GM21576 (cell line): ENCODE measurements at regions not wholly inside any gene's neighbourhood (a gene's known extent, or its start where the extent isn't known, plus 50 kb on each side); places are given as distances from the start of the nearest gene placed in this dataset.
"Not testable (repeated sequence)": the region's sequence is repeated elsewhere in the genome, so short reads cannot be mapped to it uniquely, and the experiment has no call there.

Source experiments
- ATAC-seq: cut with Tn5 transposase; IDR thresholded peaks from one replicate; pipeline ENCODE4 v1.9.1; 2021; ENCODE audit warnings: mild to moderate bottlenecking, moderate library complexity; ENCODE audit not compliant: unreplicated experiment

DNA sequence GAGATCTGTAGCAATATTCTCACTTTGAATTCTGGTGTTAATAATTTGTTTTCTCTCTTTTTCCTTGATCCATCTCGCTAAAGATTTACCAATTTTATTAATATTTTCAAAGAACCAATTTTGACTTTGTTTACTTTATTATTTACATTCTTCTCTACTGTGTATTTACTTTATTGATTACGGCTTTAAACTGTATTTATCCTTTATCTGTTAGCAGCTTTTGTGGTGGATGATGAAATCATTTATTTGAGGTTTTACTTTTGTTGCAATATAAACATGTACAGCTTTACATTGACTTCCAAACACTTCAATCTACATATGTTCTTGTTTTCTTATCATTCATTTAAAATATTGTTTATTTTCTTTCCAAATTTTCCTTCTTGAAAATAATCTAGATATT lies 719.9 kb downstream of the ADCYAP1 start:
- no peak for ATAC-seq

GRCh38 chr18:1627494-1627893 lies 722.8 kb downstream of the ADCYAP1 start:
- ATAC-seq = no peak

- ATAC-seq = no peak
These were observed 744.0 kb downstream of the ADCYAP1 start for GRCh38 chr18:1648712-1649111.

- ATAC-seq = no peak
These were observed 747.3 kb downstream of the ADCYAP1 start for GRCh38 chr18:1652018-1652417.

DNA sequence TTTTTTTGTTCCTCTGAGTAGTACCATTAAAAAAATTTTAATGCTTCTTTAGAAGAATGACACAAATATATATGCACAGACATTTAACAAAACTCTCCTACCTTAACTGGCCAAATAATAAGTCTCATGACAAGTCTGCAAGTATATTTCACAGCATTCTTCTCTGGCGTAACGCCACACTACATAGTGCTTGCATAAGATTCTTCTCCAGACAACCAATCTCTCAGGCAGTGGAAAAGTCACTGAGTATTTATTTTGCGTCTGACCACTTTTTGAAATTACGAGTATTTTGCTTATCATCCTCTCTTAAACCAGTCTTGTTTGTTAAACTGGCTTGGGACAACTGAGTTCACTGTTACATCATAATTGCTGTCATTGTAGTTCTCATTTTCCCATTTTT lies 749.2 kb downstream of the ADCYAP1 start:
- ATAC-seq = no peak

- no peak for ATAC-seq
These were observed 753.2 kb downstream of the ADCYAP1 start for GRCh38 chr18:1657876-1658275.

DNA sequence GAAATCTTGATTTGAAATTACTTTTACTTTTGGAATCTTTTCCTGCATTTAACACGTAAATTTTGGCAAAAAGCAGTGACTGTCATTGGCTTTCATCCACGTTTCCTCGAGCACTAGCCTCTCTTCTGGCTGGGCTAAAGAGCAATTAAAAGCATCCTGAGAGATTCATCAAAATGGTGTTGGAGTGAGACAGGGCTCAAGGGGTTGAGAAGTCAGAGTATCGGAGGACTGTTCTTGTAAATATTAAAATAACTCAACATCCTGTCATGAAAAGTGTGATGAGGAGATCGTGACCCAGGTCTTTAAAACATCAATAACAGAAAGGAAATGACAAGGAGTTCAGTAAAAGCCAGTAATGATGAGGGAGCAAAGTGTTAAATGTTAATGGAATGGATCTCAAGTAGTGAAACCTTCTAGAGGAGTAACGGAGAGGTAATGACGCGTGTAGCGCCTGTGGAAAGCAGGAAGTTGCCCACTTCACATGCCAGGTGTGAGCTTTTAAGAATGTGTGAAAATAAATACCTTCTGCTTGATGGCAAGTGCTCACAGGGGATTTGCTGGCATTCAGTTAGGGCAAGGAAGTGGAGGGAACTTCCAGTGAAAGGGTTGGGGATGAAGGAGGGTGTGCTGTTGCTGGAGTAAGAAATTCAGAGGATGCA lies 754.4 kb downstream of the ADCYAP1 start:
- no peak for ATAC-seq

GRCh38 chr18:1663879-1664705 lies 759.4 kb downstream of the ADCYAP1 start:
- ATAC-seq = peak; percentile 64

- ATAC-seq = no peak
These were observed 760.4 kb downstream of the ADCYAP1 start for GRCh38 chr18:1665079-1665478.

DNA sequence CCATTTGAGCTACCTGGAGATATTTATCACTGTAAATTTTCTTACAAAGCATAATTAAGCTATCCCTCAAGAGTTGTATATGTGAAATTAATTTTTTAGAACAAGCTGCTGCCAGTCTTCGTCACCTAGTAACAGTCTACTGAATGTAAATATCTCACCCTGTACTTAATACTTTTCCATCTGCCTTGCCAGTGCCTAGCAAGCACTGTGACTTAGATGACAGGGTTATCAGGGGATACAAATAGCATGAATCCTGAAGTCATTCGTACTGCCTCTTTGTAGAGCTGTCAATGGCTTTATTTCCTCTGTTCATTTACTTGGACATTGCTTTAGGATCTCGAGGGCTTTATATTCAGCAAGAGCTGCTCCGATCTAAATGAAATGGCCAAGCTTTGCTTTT lies 763.6 kb downstream of the ADCYAP1 start:
- no peak for ATAC-seq

DNA sequence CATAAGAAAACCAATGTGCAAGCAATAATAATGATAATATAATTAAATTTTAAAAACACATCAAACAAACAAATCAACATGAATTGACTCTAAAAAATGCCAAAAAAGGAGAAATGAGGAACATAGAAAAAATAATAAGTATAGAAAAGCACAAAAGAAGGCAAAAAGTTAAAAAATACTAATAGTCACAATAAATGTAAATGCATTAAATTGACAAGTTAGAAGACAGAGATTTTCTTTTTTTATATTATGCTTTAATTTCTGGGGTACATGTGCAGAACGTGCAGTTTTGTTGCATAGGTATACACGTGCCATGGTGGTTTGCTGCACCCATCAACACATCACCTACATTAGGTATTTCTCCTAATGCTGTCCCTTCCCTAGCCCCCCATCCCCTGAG lies 767.0 kb downstream of the ADCYAP1 start:
- ATAC-seq = not testable (repeated sequence)

DNA sequence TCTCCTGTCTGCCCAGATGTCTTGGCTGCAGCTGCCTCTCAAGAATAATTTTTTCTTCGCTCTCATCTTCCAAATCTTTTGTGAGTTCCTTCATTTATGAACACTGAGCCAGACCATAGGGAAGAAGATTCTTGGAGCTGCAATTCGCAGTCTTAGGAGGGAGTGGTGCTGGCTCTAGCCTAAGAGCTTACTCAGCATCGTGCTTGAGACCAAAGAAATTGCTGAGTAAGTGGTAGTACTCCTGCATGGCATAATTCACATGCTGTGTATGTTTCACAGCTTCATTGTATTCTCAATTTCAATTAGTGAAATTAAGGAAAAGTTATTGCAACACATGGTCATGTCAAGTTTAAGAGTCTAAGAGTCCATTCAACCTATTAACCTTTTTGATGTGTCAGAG lies 771.7 kb downstream of the ADCYAP1 start:
- no peak for ATAC-seq

GRCh38 chr18:1680108-1680507 lies 775.4 kb downstream of the ADCYAP1 start:
- no peak for ATAC-seq

- no peak for ATAC-seq
These were observed 787.2 kb downstream of the ADCYAP1 start for GRCh38 chr18:1691863-1692262.

DNA sequence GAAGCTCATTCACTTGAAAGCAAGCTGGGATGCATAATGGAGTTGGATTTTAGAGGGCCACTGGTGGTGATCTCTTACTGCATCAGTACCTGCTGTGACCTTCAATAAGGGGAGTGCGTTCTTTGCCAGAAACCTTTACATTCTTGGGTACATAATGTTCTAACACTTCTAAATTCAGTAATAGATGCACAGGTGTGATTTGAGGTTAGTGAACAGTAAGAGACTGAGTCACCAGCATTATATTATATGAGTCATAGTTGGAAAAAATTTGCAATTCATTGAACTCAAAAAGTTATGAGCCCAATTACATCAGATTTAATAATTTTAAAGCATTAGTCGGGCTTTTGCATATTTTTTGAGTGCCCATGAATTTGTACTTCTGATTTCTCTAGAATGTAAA lies 803.3 kb downstream of the ADCYAP1 start:
- no peak for ATAC-seq

DNA sequence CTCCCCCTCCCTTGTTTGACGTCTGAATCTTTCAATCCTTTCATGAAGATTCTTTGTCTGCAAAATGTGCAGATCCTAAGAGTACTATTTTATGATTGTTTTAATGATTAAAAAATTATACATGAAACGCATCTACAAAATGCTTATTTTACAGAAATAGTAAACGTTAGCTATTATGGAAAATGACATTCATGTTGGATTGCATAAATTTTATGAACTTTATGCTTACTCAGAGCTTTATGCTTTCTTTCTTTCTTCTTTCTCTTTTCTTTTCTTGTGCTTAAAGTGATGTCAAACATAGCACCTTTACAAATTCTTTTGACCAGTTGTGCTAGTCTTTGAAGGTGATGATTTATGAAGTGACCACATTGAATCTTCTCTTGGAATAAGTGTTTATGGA lies 805.4 kb downstream of the ADCYAP1 start:
- ATAC-seq = no peak

- ATAC-seq = no peak
These were observed 827.5 kb downstream of the ADCYAP1 start for GRCh38 chr18:1732143-1732542.

GRCh38 chr18:1746131-1746530 lies 825.2 kb downstream of the METTL4 start:
- no peak for ATAC-seq

DNA sequence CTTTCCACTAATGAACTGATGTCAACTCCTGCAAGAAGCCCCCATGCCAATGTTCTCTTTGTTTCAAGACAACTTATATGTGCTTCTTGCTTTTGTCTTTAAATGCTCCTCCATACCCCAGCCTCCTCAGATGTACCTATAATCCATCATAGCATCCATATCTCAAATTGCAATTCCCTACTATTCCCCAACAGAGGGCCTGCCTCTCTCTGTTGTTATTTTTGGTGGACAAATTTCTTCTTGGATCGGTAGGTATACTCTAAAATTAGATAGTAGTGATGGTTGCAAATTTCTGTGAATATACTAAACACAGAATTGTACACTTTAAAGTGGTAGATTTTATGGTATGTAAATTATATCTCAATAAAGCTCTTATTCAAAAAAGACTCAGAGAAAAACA lies 820.1 kb downstream of the METTL4 start:
- ATAC-seq = no peak

GRCh38 chr18:1760901-1761300 lies 810.4 kb downstream of the METTL4 start:
- ATAC-seq = no peak

- no peak for ATAC-seq
These were observed 797.0 kb downstream of the METTL4 start for GRCh38 chr18:1774261-1774660.

DNA sequence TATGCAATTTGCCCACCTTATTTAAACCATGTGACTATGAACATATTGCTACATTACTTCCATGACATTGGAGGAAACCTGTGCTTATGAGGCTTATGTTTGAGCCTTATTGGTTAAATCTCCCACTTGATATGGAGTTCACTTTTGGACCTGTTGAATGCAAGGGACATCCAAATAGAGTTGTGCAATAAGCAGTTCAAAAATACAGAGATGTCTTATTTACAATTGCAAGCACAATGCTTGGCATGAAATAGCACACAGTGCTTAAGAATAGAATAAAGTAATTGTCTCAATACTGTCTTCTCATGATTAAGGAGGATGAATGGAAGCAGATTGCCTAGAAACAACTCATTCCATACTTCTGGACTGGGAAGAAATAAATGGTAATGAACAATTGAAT lies 793.5 kb downstream of the METTL4 start:
- no peak for ATAC-seq
